HFFc6 (cell line): ENCODE measurements at regions not wholly inside any gene's neighbourhood (a gene's known extent, or its start where the extent isn't known, plus 50 kb on each side); places are given as distances from the start of the nearest gene placed in this dataset.

ENCODE experiments used
- DNase-seq: peaks from one replicate; pipeline ENCODE4 v3.0.0-alpha.2; 2018
- H3K27ac Mint-ChIP-seq: 2 replicates; pipeline ENCODE4 v1.8.0; 2020; ENCODE audit warnings: mild to moderate bottlenecking, mixed read lengths
- H3K27me3 Mint-ChIP-seq: 2 replicates; pipeline ENCODE4 v1.8.0; 2021; ENCODE audit warnings: mild to moderate bottlenecking, moderate library complexity, mixed read lengths; ENCODE audit not compliant: insufficient read depth
- H3K36me3 Mint-ChIP-seq: 2 replicates; pipeline ENCODE4 v1.8.0; 2021; ENCODE audit warnings: low read depth, mixed read lengths
- H3K4me1 Mint-ChIP-seq: 2 replicates; pipeline ENCODE4 v1.8.0; 2020; ENCODE audit warnings: low read depth, mixed read lengths
- H3K4me3 Mint-ChIP-seq: 2 replicates; pipeline ENCODE4 v1.8.0; 2020; ENCODE audit warnings: mild to moderate bottlenecking, moderate library complexity, mixed read lengths
- H3K9me3 Mint-ChIP-seq: 2 replicates; pipeline ENCODE4 v1.8.0; 2020; ENCODE audit warnings: mild to moderate bottlenecking, mixed read lengths
- CTCF ChIP-seq: fragments of 200-600 bp; sonication (generic); IDR thresholded peaks from 2 replicates; pipeline ENCODE4 v1.5.0; 2021; ENCODE audit warnings: antibody characterized with exemption, mild to moderate bottlenecking

GRCh38 chr17:5800646-5801045 is 216.3 kb upstream of the NLRP1 start:
- peaks cover 6% of the 10 kb centered on the region; the same call in 1 of the 2 replicates for H3K4me1 Mint-ChIP-seq
- no peak overlapping the region for H3K27ac Mint-ChIP-seq
- no peak for TF ChIP-seq CTCF
- H3K36me3 Mint-ChIP-seq = no peaks in the 10 kb centered on the region
- peaks cover 42% of the 10 kb centered on the region for H3K27me3 Mint-ChIP-seq
- H3K4me3 Mint-ChIP-seq = no peak overlapping the region
- H3K9me3 Mint-ChIP-seq = 0 out of 2 replicates have a peak, but pooled peaks cover 5% of the 10 kb centered on the region
- no peak for DNase-seq

GRCh38 chr17:5804251-5804650 is 219.9 kb upstream of the NLRP1 start:
- Mint-ChIP-seq H3K4me1 (peaks cover 6% of the 10 kb centered on the region; the same call in 1 of the 2 replicates), H3K9me3 (peaks cover 9% of the 10 kb centered on the region; the same call in 1 of the 2 replicates)

GRCh38 chr17:5809056-5809455 is 224.7 kb upstream of the NLRP1 start:
- Mint-ChIP-seq H3K4me3 (no peak overlapping the region), H3K4me1 (peaks cover 6% of the 10 kb centered on the region; the same call in 1 of the 2 replicates), H3K9me3 (peaks cover 29% of the 10 kb centered on the region), H3K36me3 (peaks cover 11% of the 10 kb centered on the region), H3K27me3 (peaks cover 24% of the 10 kb centered on the region), H3K27ac (no peak overlapping the region)
- TF ChIP-seq CTCF = no peak
- no peak for DNase-seq

More at GRCh38 chr17:5804251-5804650, 219.9 kb upstream of the NLRP1 start:
- no peak overlapping the region for H3K4me3 Mint-ChIP-seq
- no peak for TF ChIP-seq CTCF
- no peak for DNase-seq
- H3K36me3 Mint-ChIP-seq = no peaks in the 10 kb centered on the region; the same call in 1 of the 2 replicates
- H3K27me3 Mint-ChIP-seq = peaks cover 29% of the 10 kb centered on the region
- H3K27ac Mint-ChIP-seq = no peak overlapping the region

- Mint-ChIP-seq H3K36me3 (peaks cover 11% of the 10 kb centered on the region), H3K9me3 (peaks cover 29% of the 10 kb centered on the region), H3K4me1 (0 out of 2 replicates have a peak, but pooled peaks cover under 1% of the 10 kb centered on the region), H3K4me3 (no peak overlapping the region), H3K27me3 (peaks cover 24% of the 10 kb centered on the region), H3K27ac (no peak overlapping the region)
- TF ChIP-seq CTCF = no peak
- no peak for DNase-seq
These were observed 225.4 kb upstream of the NLRP1 start for GRCh38 chr17:5809580-5810188.

- Mint-ChIP-seq H3K27ac (no peak overlapping the region), H3K4me3 (no peak overlapping the region)
- no peak for TF ChIP-seq CTCF
These were observed 228.3 kb upstream of the NLRP1 start for GRCh38 chr17:5812590-5812989.

More at GRCh38 chr17:5812590-5812989, 228.3 kb upstream of the NLRP1 start:
- no peaks in the 10 kb centered on the region for H3K4me1 Mint-ChIP-seq
- no peak for DNase-seq
- peaks cover 11% of the 10 kb centered on the region for H3K36me3 Mint-ChIP-seq
- H3K9me3 Mint-ChIP-seq = peaks cover 29% of the 10 kb centered on the region
- peaks cover 31% of the 10 kb centered on the region for H3K27me3 Mint-ChIP-seq
